HG02970 (cell line): ENCODE measurements at regions not wholly inside any gene's neighbourhood (a gene's known extent, or its start where the extent isn't known, plus 50 kb on each side); places are given as distances from the start of the nearest gene placed in this dataset.
"Not testable (repeated sequence)": the region's sequence is repeated elsewhere in the genome, so short reads cannot be mapped to it uniquely, and the experiment has no call there.

Source experiments
- ATAC-seq: cut with Tn5 transposase; IDR thresholded peaks from one replicate; pipeline ENCODE4 v1.9.1; 2021; ENCODE audit warnings: mild to moderate bottlenecking, moderate library complexity, moderate number of reproducible peaks; ENCODE audit not compliant: unreplicated experiment, low FRiP score

DNA sequence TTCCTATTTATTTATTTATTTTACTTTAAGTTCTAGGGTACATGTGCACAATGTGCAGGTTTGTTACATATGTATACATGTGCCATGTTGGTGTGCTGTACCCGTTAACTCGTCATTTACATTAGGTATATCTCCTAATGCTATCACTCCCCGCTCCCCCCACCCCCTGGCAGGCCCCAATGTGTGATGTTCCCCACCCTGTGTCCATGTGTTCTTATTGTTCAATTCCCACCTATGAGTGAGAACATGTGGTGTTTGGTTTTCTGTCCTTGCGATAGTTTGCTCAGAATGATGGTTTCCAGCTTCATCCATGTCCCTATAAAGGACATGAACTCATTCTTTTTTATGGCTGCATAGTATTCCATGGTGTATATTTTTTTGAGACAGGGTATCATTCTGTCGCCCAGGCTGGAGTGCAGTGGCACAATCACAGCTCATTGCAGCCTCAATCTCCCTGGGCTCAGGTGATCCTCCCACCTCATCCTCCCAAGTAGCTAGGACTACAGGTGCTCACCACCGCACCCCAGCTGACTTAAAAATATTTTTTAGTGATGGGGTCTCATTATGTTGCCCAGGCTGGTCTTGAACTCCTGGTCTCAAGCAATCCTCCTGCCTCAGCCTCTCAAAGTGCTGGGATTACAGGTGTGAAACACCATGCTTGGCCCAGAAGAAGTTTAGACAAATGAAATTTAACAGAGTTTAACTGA, 140.6 kb downstream of the NPIPB5 start:
- not testable (repeated sequence) for ATAC-seq

DNA sequence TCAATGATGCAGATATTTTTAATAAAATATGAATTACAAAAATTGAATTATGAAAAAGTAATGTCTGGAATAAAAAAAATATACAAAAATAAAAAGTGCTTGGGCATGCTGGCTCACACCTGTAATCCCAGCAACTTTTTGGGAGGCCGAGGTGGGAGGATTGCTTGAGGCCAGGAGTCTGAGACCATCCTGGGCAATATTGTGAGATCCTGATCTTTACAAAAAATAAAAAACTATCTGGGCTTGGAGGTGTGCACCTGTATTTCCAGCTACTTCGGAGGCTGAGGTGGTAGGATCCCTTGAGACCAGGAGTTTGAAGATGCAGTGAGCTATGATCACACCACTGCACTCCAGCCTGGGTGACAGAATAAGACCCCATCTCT, 141.8 kb downstream of the NPIPB5 start:
- ATAC-seq, result no peak

DNA sequence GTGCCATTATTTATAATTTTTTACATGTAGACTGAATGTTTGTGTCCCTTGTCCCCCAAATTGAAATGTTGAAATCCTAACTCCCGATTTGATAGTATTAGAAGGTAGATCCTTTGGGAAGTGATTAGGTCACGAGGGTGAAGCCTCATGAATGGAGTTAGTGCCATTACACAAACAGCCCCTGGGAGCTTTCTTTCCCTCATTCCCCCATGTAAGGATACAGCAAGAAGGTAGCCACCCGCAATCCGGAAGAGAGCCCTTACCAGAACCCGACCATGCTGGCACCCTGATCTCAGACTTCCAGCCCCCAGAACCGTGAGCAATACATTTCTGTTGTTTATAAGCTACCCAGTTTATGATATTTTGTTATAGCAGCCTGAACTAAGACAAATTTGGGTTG, 143.2 kb downstream of the NPIPB5 start:
- ATAC-seq, result no peak

DNA sequence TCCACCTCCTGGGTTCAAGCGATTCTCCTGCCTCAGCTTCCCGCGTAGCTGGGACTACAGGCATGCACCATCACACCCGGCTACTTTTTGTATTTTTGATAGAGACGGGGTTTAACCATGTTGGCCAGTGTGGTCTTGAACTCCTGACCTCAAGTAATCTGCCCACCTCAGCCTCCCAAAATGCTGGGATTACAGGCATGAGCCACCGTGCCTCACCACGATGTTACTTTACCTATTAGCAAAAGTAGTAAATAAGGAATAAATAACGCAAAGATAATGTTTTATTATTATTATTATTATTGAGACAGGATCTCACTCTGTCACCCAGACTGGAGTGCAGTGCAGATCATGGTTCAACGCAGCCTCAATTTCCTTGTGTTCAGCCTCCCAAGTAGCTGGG, 145.9 kb downstream of the NPIPB5 start:
- ATAC-seq, result not testable (repeated sequence)

DNA sequence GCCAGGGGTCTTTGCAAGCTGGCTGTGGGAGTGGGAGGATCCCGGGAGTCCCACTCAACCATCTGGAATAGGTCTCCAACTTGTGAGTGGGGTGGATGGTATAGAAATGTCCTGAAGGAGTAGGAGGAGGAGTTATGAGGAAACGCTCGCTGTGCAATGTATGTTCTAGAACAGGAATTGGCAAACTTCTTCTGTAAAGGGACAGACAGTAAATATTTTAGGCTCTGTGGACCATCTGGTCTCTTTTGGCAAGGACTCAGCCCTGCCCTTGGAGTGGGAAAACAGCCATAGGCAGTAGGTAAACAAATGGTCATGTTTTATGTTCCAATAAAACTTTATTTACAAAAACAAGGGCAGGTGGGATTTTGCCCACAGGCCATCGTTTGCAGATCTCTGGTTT, 149.2 kb downstream of the NPIPB5 start:
- no peak for ATAC-seq

DNA sequence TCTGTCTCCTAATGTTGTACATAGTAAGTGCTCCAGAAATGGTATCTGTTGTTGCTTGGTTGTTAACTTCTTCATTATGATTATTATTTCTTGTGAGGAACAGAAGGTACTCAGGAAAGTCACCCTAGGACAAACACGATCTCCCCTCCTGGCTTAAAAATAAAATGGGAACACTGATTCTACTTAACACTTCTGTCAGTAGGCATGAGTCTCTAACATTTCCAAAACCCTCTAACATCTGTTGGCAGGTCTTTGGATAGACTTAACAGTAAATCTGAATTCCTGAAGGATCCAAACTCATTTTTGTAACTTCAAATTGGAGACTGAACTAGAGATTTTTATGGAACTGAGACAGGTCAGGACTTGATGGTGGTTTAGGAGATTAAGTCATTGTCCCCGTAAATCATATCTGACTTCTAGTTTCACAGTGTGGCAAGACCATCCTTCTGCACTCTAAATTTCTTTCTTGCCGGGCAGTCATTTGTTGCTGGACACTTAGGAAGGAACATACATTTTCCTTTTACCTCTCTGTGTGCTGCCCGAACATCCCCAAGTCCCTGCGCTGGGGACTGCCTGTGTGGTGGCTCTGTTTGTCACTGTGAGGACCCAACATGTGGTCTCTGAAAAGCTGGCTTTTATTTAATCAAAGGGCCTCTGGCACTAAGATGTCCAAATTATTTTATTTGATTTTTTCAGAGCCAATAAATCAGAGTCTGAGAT, 149.9 kb downstream of the NPIPB5 start:
- ATAC-seq, result no peak

DNA sequence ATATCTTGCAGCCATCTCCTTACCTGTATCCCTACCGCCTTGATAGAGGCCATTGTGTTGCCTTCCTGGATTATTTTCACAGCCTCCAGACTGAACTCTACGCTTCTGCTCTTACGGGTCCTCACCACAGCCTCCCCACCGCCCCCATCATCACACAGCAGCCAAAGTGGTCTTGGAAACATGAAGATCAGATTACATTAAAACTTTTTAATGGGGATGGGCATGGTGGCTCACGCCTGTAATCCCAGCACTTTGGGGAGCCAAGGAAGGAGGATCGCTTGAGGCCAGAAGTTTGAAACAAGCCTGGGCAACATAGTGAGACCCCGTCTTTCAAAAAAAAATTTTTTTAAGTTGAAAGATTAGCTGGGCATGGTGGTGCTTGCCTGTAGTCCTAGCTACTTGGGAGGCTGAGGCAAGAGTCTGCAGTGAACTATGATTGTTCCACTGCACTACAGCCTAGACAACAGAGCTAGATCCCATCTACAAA, 150.5 kb downstream of the NPIPB5 start:
- no peak for ATAC-seq

DNA sequence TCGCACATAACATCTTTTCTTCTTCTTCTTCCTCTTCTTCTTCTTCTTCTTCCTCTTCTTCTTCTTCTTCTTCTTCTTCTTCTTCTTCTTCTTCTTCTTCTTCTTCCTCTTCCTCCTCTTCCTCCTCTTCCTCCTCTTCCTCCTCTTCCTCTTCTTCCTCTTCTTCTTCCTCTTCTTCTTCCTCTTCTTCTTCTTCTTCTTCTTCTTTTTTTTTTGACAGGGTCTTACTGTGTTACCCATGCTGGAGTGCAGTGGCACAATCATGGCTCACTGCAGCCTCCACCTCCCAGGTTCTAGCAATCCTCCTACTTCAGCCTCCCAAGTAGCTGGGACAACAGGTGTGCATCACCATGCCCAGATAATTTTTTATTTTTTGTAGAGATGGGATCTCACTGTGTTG, 151.0 kb upstream of the HS3ST2 start:
- not testable (repeated sequence) for ATAC-seq

DNA sequence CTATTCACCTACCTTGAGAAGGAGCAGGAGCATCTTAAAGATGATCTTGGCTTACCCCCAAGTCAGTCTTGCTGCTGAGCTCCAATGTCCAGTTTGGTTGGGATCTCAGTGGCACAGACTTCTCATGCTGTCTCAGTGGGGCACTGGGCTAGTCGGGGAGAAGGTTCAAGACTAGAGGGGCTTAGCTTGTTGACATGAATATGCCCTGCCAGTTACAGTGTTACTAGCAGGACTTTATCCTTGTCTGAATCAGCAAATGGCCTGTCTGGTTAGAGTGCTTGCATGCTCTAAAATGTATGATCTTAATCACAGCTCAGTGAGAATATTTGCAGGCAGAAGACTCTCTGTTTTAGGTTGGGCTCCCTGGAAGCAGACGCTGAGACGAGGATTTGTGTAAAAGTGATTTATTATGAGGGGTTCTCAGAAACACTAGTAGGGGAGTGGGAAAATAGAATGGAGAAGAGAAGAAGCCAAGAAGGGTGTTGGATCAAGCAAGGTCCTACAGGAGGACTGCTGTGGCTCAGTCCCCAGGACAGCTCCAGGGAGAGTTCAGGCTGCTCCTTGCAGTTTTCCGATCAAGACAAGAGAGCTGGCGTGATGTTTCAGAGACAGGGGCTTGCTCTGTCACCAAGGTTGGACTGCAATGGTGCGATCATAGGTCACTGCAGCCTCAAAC, 150.4 kb upstream of the HS3ST2 start:
- no peak for ATAC-seq

DNA sequence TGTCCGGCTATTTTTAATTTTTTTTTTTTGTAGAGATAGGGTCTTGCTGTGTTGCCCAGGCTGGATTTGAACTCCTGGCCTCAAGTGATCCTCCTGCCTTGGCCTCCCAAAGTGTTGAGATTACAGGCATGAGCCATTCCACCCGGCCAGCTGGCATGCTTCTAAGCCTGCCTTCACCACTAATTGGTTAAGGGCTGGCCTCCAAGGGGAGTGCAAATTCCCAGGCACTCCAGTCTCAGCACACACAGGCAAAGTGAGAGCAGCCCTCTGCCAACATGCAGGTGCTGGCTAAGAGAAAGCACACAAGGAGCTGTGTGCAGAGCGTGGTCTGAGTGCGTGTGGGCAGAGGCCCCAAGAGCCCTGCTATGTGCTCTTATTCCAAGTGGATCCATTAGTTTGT, 149.8 kb upstream of the HS3ST2 start:
- ATAC-seq, result no peak

DNA sequence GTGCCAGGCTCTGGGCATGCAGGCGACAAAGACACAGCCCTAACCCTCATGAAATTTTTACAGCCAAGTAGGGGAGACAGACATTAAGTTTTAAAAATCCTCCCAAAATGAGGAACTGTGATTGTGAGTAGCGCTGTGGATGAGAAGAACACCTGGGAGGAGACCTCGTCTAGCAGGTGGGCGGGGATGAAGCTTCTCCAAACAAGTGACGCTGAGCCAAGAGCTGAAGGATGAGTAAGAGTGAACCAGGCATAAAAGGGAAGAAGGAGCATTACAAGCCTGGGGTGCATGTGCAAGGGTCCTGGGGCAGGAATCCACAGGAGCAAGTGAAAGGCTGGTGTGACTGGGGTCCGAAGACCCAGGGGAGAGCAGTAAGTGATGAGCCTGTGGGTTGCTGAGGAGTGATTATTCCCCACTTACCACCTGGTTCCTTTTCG, 149.4 kb upstream of the HS3ST2 start:
- ATAC-seq, result no peak

DNA sequence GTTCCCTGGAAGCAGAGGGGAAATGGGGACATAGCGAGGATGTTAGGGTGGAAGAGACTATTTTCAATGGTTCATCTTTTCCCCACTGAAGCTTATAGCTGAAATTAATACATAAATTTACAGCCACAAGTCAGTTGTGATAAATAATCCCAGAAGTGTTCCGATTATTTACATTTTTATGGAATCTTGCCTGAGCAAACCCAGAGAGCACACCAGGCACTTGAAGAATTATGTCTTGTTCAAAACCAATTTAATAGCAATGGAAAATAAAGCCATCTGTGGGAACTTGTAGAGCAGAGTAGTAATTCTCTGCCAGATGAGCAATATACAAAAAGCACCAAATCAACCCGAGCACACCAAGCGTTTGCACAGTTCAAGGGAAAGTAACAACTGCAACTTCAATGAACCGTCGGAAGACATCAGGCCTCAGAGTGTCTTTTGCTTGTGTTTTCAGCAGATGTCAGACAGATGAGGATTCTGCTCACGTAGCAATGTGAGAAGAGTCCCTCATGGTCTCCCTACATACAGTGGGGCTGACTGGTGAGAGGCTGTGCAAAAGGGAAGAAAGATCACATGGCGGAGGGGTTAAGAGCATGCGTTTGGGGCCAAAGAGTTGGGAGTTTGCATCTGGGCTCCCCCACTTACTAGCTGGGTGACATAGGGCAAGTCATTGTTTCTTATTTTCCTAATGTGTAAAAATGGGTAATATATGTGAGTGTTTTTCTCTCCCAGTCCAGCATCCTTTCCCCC, 148.7 kb upstream of the HS3ST2 start:
- no peak for ATAC-seq

DNA sequence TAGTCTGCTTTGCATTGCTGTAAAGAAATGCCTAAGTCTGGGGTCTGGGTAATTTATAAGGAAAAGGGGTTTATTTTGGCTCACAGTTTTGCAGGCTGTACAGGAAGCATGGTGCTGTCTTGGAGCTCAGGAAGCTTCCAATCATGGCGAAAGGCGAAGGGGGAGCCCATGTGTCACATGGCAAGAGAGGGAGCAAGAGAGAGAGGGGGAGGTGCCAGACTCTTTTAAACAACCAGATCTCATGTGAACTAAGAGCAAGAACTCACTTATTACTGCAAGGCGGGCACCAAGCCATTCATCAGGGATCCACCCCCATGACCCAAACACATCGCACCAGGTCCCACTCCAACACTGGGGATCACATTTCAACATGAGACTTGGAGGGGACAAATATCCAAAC, 148.2 kb upstream of the HS3ST2 start:
- no peak for ATAC-seq

DNA sequence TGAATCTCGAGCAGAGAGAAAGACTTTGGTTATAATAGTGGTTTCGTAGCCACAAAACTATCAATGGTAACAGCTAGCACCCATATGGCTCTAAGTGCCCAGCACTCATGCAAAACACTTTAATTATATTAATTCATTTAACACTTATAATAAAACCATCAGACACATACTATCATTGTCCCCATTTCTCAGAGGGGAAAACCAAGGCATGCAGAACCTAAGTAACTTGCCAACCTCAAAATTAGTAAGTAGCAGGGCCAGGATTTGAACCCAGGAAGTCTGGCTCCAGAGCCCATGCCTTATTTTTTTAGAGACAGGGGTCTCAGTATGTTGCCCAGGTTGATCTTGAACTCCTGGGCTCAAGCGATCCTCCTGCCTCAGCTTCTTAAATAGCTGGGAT, 145.6 kb upstream of the HS3ST2 start:
- ATAC-seq, result no peak

DNA sequence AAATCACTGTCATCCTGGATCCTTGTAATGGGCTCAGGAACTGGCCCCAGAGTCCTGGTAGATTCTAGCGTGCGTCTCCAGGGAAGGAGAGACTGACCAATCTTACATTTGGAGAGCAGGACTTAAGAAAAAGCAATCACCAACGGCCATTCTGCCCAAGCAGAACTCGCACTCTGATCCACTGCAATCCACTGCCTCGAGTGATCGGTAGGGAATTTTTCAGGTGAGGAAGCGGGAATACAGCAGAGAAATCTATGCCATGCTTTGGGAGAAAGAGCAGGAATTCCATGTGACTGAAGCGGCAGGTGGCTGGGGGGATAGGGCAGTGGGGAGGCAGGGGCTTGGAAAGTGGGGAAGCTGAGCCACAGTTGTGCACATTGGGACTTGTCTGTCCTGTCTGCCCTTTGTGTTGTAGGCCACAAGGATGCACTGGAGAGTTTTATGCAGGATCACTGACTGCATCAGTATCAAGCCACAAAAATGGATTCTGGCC, 143.9 kb upstream of the HS3ST2 start:
- no peak for ATAC-seq

DNA sequence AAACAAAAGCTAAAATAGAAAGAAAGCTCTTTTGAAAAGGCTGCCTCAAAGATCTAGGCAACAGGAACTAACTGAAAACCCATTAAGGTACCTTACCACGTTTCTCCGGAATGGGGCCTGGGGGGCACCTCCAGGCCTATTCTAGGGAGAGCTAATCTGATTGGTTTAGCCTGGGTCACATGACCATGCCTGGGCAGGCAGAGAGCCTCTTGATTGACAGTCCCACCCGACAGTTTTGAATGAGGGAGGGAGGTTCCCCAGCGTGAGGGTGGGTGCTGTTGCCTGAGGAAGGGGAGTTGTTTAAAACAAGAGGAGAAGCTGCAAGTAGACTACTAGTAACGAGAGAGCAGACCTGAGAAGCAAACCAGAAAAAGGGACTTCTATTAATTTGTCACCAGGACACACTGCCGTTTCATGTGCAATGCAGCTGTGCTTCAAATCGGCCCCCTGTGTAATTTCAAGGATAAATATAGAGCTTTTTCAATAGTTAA, 143.4 kb upstream of the HS3ST2 start:
- ATAC-seq, result no peak

DNA sequence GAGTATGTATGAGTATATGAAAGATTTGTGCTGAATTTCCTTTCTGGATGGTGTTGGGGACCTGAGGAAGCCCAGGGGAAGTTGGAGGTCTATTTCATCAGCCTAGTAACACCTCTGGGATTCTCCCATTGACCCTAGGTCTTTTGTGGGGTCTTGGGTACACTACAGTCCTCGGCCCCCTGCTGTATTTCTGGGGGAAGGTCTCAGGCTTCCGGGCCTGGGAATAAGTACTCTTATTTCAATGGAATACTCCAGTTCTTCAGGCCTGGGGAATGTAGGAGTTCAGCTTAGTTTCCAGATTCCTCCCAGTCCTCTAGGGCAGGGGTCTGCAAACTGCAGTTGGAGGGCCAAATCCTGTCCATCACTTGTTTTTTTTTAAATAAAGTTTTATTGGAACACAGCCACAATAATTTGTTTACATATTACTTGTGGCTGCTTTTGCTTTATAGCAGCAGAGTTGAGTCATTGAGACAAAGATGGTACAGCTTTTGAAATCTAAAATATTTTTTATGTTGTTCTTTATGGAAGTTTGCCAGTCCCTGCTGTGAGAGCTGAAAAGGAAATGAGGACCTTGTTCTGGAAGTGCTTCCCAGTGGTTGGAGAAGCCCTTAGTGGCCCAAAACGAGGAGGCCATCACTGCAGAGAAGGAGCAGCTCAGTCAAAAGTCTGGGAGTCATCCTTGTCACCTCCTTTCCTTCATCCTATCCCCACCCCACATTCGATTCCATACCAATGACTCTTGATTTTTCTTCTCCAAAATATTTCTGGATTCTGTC, 142.5 kb upstream of the HS3ST2 start:
- no peak for ATAC-seq

DNA sequence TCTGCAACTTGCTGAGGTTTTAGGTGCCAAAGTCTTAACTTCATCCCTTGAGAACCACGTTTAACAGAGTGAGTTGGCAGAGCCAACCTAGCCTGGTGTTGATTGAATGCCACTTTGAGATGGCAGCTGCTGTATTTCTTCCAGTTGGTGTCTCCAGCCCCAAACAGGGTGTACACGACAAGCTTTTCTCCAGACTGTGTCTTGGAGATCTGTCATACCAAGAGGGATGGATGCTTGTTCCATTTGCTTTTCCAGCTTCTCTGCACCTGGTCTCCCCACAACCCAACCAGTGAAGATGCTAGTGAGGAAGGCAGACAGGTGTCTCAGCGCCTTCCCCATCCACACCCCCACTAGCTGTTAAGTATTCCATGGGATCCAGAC, 141.1 kb upstream of the HS3ST2 start:
- no peak for ATAC-seq

DNA sequence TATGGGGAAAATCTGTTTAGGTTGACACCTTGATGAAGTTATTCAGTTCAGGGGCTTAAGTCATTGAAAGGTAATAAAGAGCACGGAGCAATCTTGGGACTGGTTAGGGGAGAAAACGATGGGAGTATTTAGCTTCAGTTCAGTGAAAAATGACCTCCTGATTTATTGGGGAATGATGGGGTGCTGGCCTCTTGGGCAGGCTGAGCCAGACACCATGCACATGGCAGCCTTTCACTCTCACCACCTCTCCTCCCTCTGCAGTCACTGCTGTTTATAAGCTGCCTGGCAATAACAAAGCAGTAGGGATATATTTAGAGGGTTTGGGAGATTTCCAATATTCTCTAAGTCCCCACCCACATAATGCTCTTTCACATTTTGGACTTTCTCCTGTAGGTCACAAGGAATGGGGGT, 140.5 kb upstream of the HS3ST2 start:
- no peak for ATAC-seq

DNA sequence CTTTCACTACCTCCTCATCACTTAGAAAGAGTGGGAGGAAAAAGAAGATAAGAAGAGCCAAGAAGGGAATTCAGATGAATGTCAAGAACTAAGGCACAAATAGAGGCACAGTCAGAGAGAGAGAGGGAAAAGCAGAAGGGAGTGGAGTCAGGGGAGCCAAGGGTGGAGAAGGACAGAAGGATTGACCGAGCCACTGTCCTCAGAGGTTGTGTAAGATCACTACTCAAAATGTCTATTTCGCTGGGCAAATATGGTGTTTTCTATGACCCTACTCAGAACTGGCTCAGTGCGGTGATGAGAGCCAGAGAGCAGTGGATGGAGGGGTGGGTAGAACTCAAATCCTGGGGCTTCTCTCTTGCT, 139.2 kb upstream of the HS3ST2 start:
- ATAC-seq, result no peak
